GM19463 (cell line): ENCODE measurements at regions not wholly inside any gene's neighbourhood (a gene's known extent, or its start where the extent isn't known, plus 50 kb on each side); places are given as distances from the start of the nearest gene placed in this dataset.

Experiments used
- ATAC-seq: cut with Tn5 transposase; IDR thresholded peaks from one replicate; pipeline ENCODE4 v1.9.1; 2021; ENCODE audit warnings: mild to moderate bottlenecking, moderate library complexity; ENCODE audit not compliant: unreplicated experiment

DNA sequence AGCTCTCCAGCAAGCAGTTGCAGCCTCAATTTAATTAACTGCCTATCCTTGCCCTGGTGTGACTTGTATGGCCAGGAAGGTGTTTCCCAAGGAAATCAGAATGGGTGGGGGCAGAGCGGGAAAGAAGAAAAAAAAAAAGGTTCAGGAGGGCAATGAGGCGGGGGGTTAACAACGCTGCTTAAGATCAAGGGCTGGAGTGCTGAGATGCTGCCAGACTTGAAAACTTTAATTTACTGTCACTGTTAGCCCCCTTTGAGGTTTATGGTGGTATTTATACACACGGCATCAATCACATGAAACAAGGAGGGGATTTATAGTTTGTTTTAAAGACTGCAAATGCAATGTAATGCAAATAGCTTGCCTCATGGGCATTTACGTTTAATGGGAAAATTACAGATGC lies 319.4 kb upstream of the NR2F2 start:
- no peak for ATAC-seq

DNA sequence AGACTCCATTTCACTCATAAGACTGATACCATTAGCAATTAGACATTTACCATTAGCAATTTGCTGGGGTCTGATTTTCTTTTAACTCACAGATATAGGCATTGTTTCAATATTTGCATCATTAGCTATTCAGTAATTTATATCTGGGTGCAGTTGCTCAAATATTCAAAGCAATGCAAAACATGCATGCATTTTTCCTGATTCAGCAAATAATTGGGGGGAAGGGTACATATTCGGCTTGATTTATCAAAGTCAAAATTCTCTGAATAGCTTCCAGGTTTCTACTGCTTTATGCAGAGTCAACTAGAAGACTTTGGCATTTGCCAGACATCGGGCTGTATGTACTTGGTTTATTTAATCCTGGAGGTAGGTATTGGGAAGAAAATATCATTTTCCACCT lies 315.6 kb upstream of the NR2F2 start:
- ATAC-seq: no peak

DNA sequence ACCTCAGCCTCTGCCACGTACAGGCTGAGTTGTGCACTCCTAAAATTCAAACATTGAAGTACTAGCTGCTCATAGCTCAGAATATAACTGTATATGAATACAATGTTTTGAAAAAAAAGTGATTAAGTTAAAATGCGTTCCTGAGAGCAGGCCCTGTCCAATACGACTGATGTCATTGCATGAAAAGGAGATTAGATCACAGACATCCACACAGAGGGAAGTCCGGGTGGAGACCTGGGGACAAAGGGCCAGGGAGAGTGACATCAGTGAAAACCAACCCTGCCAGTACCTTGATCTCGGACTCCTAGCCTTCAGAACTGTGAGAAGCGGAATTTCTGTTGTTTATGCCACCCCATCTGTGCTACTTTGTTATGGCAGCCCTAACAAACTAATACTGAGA lies 311.4 kb upstream of the NR2F2 start:
- ATAC-seq: no peak

DNA sequence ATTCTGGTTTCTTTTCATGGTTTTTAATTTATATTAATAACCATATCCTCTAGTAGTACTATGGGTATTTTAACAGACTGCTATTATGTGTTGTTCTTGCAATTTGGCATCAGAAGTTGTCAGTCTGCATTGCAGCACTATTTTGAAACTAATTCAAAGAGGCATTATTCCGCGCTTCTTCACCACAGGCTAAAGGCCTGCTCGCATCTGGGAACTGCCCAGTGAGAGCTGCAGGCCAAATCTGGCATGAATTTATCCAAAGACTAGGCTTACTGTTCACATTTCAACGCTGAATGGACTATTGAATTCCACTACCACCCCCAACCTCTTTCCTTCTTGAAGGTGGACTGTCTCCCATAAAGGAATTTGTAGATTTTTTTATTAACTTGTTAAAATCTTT lies 310.4 kb upstream of the NR2F2 start:
- no peak for ATAC-seq

DNA sequence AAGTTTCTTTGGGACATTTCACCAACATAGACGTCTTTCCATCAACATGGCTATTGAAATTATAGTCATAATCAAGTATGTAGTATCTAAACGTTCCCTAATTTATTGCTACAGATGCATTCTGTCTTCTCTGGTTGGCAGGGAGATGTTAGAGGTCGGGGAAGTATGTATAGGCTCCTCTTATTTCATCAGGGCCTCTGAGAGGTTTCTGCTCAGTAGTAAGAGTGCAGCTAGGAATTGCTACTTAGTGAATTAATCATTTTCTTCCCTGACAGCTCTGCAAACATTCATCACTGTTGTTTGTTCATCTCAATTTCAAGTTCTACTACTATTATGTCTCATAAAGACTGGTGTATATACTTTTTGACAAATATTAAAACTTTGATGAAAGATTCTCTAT lies 309.7 kb upstream of the NR2F2 start:
- no peak for ATAC-seq

DNA sequence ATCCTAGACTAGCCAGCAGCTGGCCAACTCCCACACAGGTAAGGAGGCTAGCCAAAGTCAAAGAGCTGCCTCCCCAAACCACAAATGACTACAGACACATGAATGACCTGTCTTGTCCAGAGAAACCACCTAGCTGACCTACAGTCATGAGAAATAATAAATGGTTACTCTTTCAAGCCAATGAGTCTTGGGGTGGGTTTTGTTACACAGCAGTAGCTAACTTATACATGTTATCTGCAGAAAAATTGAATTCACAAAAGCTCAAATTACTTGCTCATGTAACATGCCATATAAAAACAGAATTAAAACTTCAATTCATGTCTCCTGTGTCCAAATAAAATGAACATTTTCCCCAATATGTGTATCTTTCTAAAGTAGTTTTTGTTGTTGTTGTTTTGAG lies 307.4 kb upstream of the NR2F2 start:
- no peak for ATAC-seq

DNA sequence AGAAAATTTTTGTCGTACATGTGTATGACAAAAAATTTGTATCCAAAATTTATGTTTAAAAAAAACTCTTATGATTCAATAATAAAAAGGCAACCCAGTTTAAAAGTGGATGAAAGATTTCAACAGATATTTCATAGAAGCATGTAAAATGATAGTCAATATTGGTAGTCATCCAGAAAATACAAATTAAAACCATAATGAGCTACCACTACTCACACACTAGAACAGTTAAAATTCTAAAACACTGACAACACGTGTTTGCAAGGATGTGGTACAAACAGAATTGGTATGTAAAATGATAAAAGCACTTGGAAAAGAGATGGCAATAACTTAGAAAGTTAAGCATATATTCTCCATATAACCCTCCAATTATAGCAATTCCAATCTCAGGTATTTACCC lies 303.0 kb upstream of the NR2F2 start:
- ATAC-seq: no peak

DNA sequence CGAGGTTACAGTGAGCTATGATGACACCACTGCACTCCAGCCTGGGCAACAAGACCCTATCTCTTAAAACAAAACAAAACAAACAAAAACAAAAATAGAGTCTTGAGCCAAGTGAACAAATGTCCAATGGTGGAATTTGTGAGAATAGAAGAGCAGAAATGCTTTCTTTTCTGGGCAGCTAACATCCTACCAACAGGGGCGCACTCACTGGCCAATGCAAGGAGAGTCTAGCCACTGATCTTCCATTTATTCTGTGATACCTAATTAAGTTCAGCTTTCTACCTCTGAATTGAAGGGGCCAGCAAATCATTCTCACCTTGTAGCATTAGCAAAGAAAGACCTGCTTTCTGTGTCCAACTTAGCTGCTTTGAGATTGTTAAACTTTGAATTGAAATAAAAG lies 301.9 kb upstream of the NR2F2 start:
- no peak for ATAC-seq

DNA sequence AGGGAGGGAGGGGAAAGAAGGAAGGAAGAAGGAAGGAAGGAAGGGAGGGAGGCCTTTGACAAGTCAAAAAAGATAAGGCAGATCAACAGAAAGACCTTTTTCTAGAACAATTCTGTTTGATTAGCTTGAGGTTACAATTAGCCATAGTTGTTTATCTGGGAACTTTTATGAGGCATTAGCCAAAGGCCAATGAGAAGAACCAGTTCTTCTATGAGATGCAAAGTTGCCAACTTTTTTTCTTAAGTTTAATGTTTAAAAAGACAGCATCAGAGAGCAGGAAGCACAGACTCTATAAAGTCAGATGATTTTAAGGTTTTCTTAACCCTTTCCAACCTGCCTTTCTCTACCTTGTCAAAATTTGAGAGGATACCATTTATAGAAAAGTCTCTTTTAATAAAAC lies 301.3 kb upstream of the NR2F2 start:
- no peak for ATAC-seq

DNA sequence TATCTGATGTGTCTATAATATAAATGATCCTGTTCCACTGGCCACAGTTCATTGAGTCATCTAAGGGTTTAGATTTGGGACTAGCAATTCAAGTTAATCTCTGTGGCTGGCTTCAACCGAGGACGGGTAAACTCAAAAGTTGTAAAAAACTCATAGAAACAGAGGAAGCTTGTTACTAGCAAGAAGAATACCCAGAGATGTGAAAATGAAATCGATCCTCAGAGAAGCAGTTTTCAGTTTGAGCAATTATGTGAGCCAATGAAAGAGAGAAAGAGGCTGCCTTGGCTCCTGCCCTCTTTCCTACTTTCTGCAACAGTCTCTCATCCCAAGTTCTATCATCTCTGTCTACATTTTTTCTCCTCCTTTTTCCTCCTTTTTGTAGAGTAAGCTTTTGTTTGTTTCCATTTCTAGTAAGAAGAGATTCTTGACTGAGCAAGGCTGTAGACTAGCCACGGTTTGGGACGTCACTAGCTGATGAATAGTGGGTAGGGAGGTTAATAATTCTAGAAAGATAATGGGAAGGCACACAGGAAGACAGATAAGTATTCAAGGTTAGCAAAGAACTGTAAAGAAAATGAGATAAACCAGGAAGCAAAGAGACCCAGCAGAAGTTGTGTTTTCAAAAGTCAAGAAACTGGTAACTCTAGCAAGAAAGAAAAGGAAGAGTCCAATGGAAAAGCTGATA lies 298.9 kb upstream of the NR2F2 start:
- ATAC-seq: peak; percentile 66

DNA sequence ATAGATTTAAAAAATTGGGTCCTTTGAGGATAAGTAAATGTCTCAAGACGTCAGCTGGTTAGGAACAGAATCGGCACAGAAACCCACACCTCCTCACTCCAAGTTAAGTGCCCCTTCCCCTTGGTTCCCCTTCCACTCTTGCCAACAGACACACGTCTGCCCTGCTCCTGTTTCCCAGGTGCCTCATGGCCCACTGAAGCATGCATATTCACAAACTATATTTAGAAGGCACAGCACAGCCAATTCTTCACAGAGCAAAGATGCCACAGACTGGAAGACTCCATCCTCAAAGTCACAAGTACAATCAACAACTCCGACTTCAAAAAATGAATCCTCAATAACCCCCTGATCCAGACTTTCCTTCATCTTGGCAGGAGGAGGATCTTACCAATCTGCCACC lies 295.4 kb upstream of the NR2F2 start:
- ATAC-seq: no peak

DNA sequence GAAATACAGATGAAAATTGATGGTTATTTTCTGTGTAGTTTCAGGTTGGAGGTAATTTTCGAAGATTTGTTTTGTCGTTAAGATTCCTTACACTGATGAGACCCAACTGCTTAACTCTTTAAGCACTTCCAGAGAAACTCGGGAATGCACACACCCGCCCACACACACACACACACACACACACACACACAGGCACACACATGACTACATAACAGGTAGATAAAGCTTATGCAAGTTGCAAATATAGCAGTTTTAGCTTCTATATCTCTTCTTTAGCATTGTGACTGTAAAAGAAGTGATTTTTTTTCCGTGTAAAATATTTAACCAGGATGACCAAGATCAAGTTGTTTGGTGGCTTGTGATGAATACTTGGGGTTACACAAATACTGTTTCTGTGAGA lies 294.9 kb upstream of the NR2F2 start:
- ATAC-seq: no peak

DNA sequence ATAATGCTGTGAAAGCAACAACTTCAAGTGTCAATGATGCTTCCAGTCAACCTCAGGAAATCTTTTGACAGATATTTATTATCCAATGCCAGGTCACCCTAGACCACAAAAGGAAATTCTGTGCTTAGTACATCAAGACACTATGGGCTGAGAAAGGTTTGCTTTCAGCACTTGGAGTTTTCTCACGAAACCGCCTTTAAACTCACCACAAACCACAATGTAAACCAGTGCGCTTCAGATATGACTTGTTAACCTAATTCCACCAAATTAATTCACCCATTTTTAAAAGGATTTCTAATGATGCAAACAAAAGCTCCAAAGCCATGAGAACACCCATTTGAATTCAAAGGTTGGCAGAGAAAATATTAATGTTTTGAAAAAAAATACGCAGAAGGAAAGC lies 292.9 kb upstream of the NR2F2 start:
- peak; percentile 63 for ATAC-seq

DNA sequence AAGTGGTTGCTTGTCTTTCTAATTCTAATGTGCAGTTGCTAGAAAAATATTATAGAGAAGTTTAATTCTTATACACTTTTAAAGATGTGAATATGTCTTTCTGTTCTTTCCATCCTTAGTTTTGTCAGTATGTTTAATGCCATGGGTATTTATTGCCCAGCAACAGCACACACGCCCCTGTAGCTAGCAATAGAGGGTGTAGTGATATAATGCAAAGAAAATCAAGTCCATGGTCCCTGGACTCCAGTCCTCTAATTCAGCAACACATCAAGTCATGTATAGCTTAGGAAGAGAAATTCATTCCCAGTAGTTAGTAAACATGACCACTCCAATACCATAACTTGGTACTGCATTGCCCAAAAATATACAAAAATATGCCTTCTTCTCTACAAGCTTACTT lies 292.4 kb upstream of the NR2F2 start:
- no peak for ATAC-seq

DNA sequence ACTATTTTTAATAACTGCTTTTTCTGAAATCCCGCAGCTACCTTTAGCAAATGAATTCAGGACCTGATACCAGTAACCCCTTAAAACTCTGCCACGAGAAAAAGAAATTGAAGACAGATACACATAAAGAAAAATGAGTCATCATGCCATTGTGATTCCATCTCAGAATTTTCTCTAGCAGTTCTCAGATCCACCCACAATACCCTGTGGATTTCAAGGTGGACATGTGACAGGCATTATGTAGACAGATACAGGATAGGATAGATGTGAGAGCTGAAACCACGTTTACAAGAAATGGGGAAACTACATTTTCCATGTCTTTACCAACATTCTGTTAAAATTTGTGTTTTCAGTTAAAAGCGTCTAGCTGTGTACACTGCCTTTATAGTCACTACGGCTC lies 291.9 kb upstream of the NR2F2 start:
- peak; percentile 43 for ATAC-seq

DNA sequence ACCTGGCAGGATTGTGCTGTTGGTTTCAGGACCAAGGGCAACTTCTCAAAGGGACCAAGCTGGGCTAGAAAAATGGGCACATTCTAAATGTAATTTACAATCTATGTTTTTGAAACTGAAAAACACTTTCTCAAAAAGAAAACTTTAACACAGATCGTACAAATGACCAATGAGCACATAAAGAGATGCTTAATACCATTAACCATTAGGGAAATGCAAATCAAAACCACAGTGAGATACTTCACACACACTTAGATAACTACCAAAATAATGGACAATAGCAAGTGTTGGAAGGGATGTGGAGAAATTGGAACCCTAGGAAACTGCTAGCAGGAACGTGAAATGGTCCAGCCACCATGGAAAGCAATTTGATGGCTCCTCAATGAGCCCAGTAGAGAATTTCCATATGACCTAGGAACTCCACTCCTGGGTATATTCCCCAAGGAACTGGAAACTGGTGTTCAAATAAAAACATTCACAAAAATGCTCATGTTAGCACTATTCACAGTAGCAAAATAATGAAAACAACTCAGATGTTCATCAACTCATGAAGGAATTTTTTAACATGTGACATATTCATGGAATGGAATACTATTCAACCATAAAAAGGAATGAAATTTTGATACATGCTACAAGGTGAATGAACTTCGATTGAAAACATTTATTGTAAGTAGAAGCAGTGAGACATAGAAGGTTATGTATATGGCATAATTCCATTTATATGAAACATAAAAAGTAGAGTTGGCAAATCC lies 288.3 kb upstream of the NR2F2 start:
- no peak for ATAC-seq

DNA sequence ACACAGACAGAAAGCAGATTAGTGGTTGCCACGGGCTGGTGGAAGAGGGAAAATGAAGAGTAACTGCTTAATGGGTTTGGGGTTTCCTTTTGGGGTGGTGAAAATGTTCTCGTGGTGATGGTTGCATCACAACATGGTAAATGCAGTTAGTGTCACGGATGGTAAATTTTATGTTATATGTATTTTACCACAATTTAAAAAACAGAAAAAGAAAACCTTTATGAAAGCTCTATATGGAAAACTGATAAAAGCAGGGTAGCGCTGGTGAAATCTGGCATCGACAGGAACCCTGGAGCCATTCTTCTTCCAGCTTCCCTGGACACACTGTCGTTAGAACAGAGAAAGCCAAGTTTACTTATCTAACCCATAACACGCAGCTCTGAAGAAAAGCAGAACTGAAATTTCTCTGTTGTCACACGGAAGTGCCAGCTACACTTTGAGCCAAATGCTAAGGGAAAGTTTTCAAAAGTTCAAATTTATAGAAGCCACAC lies 287.7 kb upstream of the NR2F2 start:
- peak; percentile 71 for ATAC-seq

DNA sequence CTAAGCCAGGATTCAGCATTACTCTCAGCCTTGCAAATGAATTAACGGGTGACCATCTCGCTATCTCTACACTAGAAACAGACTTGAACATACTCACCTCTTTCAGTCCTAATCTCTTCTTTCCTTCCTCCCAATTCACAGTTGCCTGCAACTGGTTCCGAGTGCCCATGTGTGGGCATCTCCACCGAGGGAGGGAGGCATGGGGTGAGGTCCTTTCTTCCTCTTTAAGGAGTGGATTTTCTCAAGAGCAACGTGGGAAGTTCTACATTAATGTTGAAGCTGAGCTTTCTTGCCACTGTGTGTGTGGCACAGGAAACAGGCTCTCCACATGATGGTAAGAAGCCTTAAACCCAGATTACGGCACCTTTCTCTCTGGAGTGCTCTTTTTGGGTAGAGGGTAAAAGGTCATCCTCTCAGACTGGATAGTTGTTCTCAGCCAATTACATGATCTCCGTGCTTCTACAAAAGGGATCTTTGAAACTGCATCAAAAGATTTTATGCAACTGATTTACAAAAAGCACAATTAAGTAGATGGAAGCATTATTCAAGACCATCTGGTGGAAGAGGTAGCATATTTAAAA lies 286.8 kb upstream of the NR2F2 start:
- ATAC-seq: no peak

DNA sequence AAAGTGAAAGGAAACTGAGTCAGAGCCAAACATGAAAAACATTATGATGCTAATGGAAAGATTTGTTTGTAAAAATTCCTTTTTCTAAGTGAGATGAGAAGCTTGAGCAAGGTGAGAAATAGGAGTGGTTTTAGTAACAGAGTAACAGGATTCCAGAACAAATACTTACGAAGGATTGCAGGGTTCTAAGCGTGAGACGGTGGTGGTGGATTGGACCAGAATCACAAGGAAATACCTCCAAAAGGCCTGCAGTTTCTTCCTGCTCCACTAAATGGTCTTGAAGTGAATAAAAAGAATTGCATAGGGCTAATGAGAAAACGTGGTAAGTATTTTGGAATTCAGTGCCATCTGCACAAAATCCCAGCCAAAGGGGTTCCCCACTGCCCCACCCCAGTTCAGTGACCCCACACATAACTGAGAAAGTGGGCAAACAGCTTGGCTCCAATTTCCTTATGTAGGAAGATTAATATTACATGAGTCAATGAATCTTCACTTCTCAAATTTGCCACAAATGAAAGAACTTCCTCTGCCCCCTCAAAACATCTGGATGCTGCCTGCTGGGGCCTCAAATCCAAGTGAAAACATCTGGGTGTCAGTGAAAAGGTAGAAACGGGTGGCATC lies 283.8 kb upstream of the NR2F2 start:
- ATAC-seq: no peak

DNA sequence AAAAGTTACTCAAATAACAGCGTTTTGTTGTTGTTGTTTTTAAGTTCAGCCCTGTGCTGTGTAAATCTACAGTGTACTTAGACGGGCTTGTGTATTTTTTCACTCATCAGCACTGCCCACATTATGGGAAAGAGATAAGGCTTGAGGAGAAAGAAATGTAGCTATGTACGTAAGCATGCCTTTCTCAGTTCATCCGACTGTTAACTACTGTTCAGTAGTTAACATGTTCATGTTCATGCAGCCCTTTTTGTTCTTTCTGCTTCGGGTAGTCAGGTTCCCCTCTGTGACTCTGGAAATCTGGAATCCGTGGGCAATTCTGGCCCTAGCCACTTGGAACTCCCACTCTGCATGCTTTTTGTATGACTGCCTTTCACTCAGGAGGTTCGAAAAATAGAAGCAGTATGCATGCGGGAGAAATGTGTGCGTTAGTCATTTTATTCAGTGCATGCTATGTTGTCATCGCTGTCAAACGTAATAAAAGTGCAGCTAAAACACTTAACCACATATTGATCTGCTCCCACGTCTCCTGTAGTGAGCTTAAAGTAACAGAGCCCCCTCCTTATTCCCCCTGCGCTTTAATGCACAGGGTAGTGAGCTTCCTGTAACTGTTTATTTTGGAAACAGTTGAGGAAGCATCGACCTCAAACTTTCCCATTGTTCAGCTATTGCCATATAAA lies 283.1 kb upstream of the NR2F2 start:
- ATAC-seq: no peak

DNA sequence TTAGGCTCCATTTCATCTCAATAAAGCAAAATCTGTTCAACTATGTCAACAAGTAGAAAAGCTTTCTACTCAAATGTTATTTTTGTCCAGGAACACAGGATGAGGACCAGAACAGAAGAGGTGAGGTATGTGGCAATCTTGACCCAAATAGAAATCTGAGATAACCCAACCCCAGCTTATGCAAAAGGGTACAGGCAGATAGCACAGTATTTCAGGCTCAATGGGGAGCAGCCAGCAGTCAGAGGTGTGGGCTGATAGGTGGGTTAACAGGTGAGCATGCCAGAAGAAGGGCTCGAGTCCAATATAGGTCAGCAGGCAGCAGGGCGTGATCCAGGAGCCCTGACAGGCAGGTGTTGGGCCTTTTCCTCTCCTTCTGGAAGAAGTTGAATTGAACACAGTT lies 281.2 kb upstream of the NR2F2 start:
- ATAC-seq: no peak
